ENCODE measurements at regions not wholly inside any gene's neighbourhood (a gene's known extent, or its start where the extent isn't known, plus 50 kb on each side); places are given as distances from the start of the nearest gene placed in this dataset.

GRCh38 chr2:100739735-100740432 is 80.1 kb upstream of the NPAS2 start:
- WGBS (ENCODE audit: insufficient coverage, insufficient replicate concordance, low lambda C conversion rate, missing lambda C conversion rate), result 49% methylated on average over 8 of the region's 8 CpGs
- no peak for FAIRE-seq
- POLR2A ChIA-PET, result no interaction called here
- no peak for TF ChIP-seq POU2F2 (IDR thresholded peaks at IDR 0.05; ENCODE audit: borderline replicate concordance, low read depth, low read length)
- TF ChIP-seq WRNIP1 (IDR thresholded peaks at IDR 0.05; ENCODE audit: borderline replicate concordance, low read depth, low read length), result no peak
- no peak for TF ChIP-seq CHD1 (IDR thresholded peaks at IDR 0.05; ENCODE audit: low read depth, low read length)
- TF ChIP-seq SMAD5 (IDR thresholded peaks at IDR 0.05; ENCODE audit: low read depth), result no peak
- TF ChIP-seq FOXM1 (IDR thresholded peaks at IDR 0.05; ENCODE audit: low read depth, low read length), result no peak
- TF ChIP-seq KLF5 (IDR thresholded peaks at IDR 0.05; ENCODE audit: partially characterized antibody), result no peak
- TF ChIP-seq ZNF274 (IDR thresholded peaks at IDR 0.05; ENCODE audit: insufficient read depth, insufficient read length), result no peak
- TF ChIP-seq ZZZ3 (IDR thresholded peaks at IDR 0.05; ENCODE audit: control insufficient read depth, insufficient read length, low read depth), result no peak
- no peak for TF ChIP-seq MYB (IDR thresholded peaks at IDR 0.05; ENCODE audit: borderline replicate concordance, low read depth, low read length)
- no peak for TF ChIP-seq SP1 (IDR thresholded peaks at IDR 0.05; ENCODE audit: low read depth, low read length)
- TF ChIP-seq E2F4 (IDR thresholded peaks at IDR 0.05; ENCODE audit: low read depth, low read length), result no peak
- TF ChIP-seq ELK1 (IDR thresholded peaks at IDR 0.05; ENCODE audit: low read depth, low read length), result no peak
- TF ChIP-seq RBBP5 (conservative IDR thresholded peaks at IDR 0.05), result no peak
- TF ChIP-seq MLLT1 (IDR thresholded peaks at IDR 0.05), result no peak
- no peak for TF ChIP-seq NFYA (IDR thresholded peaks at IDR 0.05; ENCODE audit: borderline replicate concordance, low read depth, low read length)
- no peak for TF ChIP-seq SREBF1 (IDR thresholded peaks at IDR 0.05; ENCODE audit: low read length)
- TF ChIP-seq CEBPZ (IDR thresholded peaks at IDR 0.05; ENCODE audit: low read depth, low read length), result no peak
- TF ChIP-seq ESRRA (IDR thresholded peaks at IDR 0.05; ENCODE audit: low read length), result no peak
- no peak for TF ChIP-seq NR2F1 (conservative IDR thresholded peaks at IDR 0.05)
- no peaks in the 10 kb centered on the region; a peak in 1 of 4 replicates for H3K27me3 ChIP-seq (replicated peaks in 1 of 2; ENCODE audit: control insufficient read depth in 2 of 2, insufficient read depth in 2 of 2, low read length in 1 of 2)
- H3K36me3 ChIP-seq (ENCODE audit: control insufficient read depth in 2 of 2, insufficient read depth in 2 of 2, low read length in 1 of 2), result no peaks in the 10 kb centered on the region
- SMC1A ChIA-PET (ENCODE audit: uncharacterized antibody, unreplicated experiment), result interaction anchor here (1.3 kb wide), 1 partner anchor 13 kb away, joined by 3 read pairs; no protein-coding TSS in a partner anchor
- no peak overlapping the region for H3K9ac ChIP-seq (ENCODE audit: control insufficient read depth, insufficient read depth, low read length)
- BruUV-seq (replicated peaks), result no TSS peak
- no peak overlapping the region for H2AFZ ChIP-seq (ENCODE audit: control insufficient read depth, low read depth, low read length)
- no peak overlapping the region for H3K27ac ChIP-seq (ENCODE audit: control insufficient read depth, insufficient read depth)
- in situ Hi-C loops (cut with MboI) (loop anchor here (10.0 kb wide), 1 partner anchor 245 kb away; no protein-coding TSS in a partner anchor), intact Hi-C loops (cut with micrococcal nuclease; ENCODE audit: unreplicated experiment) (no loop called here)
- H4K20me1 ChIP-seq (ENCODE audit: control insufficient read depth, insufficient read depth), result no peaks in the 10 kb centered on the region
- DNase-seq (ENCODE audit: low read depth, low spot score), result no peak
- no peaks in the 10 kb centered on the region for H3K9me3 ChIP-seq (replicated peaks; ENCODE audit: control insufficient read depth, insufficient read depth, low read length)
- H3K79me2 ChIP-seq (ENCODE audit: control insufficient read depth, insufficient read depth, low read length), result no peaks in the 10 kb centered on the region
- no peak overlapping the region for H3K4me2 ChIP-seq (ENCODE audit: control insufficient read depth, insufficient read depth)
- no peak for ATAC-seq
- no peaks in the 10 kb centered on the region for H3K4me1 ChIP-seq (ENCODE audit: control insufficient read depth, insufficient read depth, low read length)
- no peak overlapping the region for H3K4me3 ChIP-seq
- RAD21 ChIA-PET (ENCODE audit: unreplicated experiment), result no interaction called here
- CTCF ChIA-PET, result no interaction called here

All from GM12878 (cell line).